ENCODE measurements at regions not wholly inside any gene's neighbourhood (a gene's known extent, or its start where the extent isn't known, plus 50 kb on each side); places are given as distances from the start of the nearest gene placed in this dataset.

GRCh38 chr16:86702824-86703588 lies 124.7 kb downstream of the FOXL1 start (continued):
- no peak for TF ChIP-seq ZNF549 (tag by site-specific recombination; IDR thresholded peaks at IDR 0.05)
- TF ChIP-seq ZNF24 (tag by site-specific recombination; IDR thresholded peaks at IDR 0.05), result no peak
- TF ChIP-seq ZNF214 (tag by site-specific recombination; IDR thresholded peaks at IDR 0.05; ENCODE audit: borderline replicate concordance), result no peak
- TF ChIP-seq ZNF133 (tag by site-specific recombination; IDR thresholded peaks at IDR 0.05), result no peak
- TF ChIP-seq OSR2 (tag by site-specific recombination; IDR thresholded peaks at IDR 0.05), result no peak
- no peak for TF ChIP-seq BCL11A (tag by site-specific recombination; IDR thresholded peaks at IDR 0.05; ENCODE audit: low read depth)
- no peak for TF ChIP-seq ZNF280D (tag by site-specific recombination; IDR thresholded peaks at IDR 0.05)

GRCh38 chr16:86704516-86704915 lies 126.2 kb downstream of the FOXL1 start:
- Histone ChIP-seq H3K9me3 (ENCODE audit: control insufficient read depth, insufficient read depth, low read depth, low read length) (no peaks in the 10 kb centered on the region), H3K4me3 (ENCODE audit: low read depth, low read length) (no peak overlapping the region), H3K36me3 (ENCODE audit: control insufficient read depth in 2 of 2, insufficient read depth in 1 of 2, low read length in 2 of 2) (no peaks in the 10 kb centered on the region), H3K4me1 (ENCODE audit: control insufficient read depth, insufficient read depth, low read length) (no peaks in the 10 kb centered on the region), H3K27ac (ENCODE audit: extremely low read depth, low read depth, low read length) (no peak overlapping the region)
- ChIA-PET CTCF (no interaction called here), POLR2A (no interaction called here)
- TF ChIP-seq ZNF404 (tag by site-specific recombination; IDR thresholded peaks at IDR 0.05), result no peak
- TF ChIP-seq ZXDB (tag by site-specific recombination; IDR thresholded peaks at IDR 0.05), result no peak
- TF ChIP-seq ZNF580 (tag by site-specific recombination; IDR thresholded peaks at IDR 0.05), result no peak
- no peak for TF ChIP-seq ZNF223 (tag by site-specific recombination; IDR thresholded peaks at IDR 0.05)
- TF ChIP-seq ZNF473 (tag by site-specific recombination; IDR thresholded peaks at IDR 0.05), result no peak
- no peak for TF ChIP-seq ZFP37 (tag by site-specific recombination; IDR thresholded peaks at IDR 0.05)
- no peak for TF ChIP-seq TCF7L2 (IDR thresholded peaks at IDR 0.05; ENCODE audit: borderline replicate concordance, low read depth, low read length)
- TF ChIP-seq ZNF302 (tag by site-specific recombination; IDR thresholded peaks at IDR 0.05; ENCODE audit: low read depth), result no peak
- TF ChIP-seq ZNF37A (tag by site-specific recombination; IDR thresholded peaks at IDR 0.05), result no peak
- TF ChIP-seq ATF2 (tag by site-specific recombination; IDR thresholded peaks at IDR 0.05; ENCODE audit: low read depth), result no peak
- no peak for TF ChIP-seq ZNF560 (tag by site-specific recombination; IDR thresholded peaks at IDR 0.05; ENCODE audit: borderline replicate concordance)
- TF ChIP-seq ZNF266 (tag by site-specific recombination; IDR thresholded peaks at IDR 0.05; ENCODE audit: low read depth), result no peak
- no peak for TF ChIP-seq REPIN1 (tag by site-specific recombination; IDR thresholded peaks at IDR 0.05; ENCODE audit: low read depth)
- no peak for TF ChIP-seq ZNF561 (tag by site-specific recombination; IDR thresholded peaks at IDR 0.05; ENCODE audit: borderline replicate concordance)
- no peak for TF ChIP-seq ZNF645 (tag by site-specific recombination; IDR thresholded peaks at IDR 0.05)
